ENCODE measurements at regions not wholly inside any gene's neighbourhood (a gene's known extent, or its start where the extent isn't known, plus 50 kb on each side); places are given as distances from the start of the nearest gene placed in this dataset.

DNA sequence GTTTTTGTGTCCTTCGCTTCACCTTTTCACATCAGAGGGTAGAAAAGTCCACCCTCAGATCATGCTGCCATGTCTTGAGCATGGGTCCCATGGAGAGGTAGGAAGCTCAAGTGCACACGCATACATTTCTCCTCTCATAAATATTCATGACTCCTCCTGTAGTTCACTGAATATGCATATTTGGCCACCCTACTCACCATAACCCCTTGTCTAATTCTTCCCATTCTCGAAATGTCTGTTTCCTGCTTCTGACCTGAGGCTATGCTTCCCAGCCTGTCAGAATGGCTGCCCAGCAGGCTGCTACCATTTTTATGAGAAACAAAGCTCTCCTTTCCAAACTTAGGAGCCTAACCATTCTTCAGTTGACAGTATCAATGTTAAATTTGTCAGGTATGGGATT lies 86.5 kb downstream of the ADRA2C start:
- DNase-seq = no peak

DNA sequence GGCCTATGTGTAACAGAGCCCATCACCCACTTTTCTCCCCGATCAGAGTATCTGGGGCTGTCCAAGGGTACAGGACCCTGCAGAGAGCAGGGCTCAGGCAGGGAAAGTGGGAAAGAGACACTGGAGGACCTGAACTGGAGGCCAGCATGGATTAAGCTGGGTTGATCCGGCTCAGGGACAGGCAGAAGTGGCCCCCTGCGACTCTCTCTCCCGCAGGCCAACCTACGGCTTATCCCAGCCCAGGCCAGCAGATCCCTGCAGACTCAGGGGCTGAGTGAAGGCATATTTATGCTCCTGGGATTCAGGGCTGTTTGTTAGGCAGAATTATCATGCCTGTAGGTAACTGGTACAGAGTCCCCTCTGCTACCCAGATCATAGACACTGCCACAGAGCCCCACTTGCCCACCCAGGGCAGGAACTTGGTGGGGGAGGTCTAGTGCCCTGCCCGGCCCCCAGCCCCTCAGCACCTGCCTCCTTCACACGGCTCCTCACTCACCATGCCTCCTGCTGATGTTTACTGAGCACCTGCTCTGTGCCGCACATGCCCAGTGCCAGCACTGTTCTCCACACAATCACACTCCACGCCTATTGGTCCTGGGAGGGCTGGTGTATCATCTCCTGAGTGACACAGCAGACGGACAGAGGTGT lies 87.3 kb downstream of the ADRA2C start:
- DNase-seq = no peak

DNA sequence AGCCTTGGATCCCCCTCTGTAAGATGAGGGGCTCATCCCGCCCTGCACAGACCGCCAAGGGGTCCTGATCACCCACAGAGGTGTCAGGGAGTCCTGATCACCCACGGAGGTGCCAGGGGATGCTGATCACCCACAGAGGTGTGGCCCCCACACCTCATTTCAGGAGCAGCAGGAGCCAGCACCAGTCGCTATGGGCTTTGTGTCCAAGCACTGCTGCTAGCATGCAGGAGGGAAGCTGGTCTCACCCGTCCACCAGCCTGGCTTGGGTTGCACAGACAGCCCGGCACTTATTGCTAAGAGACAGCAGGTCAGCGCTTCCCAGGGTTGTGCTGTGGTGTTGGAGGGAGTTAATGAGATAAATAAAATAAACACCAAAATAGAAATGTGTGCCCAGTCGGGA lies 88.5 kb downstream of the ADRA2C start:
- DNase-seq = no peak

DNA sequence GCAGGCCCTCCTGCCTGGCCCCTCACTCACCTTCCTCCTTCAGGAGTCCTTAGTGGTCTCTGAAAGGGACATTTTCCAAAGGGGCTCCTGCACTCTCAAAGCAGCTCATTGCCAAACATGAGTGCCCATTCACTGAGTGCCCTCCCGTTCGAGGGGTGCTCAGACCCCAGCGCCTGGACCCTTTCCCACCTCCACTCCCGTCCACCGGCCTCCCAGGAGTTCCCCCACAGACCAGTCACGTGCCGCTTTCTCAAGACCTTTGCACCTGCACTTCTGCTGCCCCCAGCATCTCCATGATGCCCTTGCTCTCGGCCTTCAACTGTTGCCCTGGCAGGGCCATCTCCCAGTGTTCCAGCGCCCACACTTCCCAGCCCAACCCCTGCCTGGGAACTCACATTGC lies 89.5 kb downstream of the ADRA2C start:
- no peak for DNase-seq

DNA sequence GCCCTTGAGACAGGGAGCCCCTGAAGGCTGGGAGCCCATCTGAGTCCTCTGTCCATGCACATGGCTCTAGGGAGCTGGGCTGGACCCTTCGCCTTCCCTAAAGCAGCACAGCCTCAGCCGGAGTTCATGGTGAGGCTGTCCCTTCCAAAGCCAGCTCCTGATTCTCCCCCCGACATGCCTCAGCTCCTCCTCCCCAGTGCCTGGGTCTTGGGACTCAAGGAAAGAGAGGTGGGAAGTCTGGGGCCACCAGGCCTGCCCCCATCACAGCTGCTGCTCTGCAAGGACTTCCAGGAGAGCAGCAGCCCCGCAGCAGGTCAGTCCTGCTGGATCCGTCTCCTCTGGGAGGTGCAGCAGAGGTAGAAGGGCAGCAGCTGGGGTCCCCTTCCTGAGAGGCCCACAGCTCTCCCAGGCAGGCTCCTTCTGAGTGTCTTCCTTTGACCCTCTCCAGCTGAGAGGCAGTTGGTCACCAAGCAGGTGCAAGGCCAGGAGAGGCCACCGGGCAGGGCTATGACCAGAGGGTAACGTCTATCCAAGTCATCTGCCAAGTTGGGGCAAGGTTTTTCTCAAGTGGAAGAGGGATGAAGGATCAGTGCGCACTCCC lies 90.5 kb downstream of the ADRA2C start:
- no peak for DNase-seq

DNA sequence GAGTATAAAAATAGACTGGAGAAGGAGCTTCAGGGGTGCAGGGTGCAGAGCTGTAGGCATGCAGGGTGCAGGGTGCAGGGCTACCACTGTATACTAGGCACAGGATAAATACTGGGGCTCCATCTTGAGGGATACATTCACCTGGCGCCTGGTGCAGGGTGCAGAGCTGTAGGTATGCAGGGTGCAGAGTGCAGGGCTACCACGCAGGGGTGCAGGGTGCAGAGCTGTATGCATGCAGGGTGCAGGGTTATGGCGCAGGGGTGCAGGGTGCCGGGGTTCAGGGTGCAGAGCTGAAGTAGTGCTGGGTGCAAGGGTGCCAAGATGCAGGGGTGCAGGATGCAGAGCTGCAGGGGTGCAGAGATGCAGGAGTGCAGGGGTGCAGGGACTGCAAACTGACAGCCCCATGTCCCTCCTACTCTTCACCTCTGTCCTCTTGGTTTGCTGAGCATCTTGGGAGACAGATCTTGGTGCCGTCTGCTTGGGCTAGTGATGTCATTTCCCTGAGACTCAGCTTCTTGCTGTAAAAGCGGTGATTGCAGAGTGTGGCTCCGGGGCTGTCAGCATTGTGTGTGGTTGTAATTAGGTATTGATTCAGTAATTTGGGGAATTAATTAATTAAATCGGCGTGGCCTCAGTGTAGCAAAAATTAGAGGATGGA lies 91.2 kb downstream of the ADRA2C start:
- no peak for DNase-seq

DNA sequence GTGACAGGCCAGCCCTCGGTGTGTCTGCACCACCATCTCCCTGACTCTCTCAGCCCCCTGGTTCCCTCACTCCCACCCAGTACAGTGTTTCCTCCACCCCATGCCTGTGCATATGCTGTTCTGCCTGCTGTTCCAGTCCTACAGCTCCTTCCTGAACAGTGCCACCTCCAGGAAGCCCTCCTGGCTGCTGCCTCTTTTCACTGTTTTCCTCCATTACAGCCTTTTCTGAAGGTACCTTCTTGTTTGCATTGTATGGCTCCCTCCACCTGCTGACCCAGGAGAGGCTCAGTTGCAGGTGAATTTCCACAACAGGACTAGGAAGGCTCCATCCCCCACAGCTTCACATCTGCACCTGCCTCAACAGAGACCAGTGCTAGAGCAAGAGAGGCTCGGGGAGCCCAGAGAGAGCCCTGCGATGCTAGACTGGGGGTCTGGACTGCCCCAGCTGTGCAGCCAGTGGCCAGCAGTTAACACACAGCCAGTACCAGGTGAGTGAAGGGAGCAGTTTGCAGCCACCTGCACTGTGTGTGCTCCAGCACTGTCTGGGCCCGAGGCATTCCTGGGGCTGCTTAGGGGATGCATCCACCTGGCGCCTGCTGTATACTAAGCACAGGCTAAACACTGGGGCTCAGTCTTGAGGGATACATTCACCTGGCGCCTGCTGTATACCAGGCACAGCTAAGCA lies 92.0 kb downstream of the ADRA2C start:
- no peak for DNase-seq

DNA sequence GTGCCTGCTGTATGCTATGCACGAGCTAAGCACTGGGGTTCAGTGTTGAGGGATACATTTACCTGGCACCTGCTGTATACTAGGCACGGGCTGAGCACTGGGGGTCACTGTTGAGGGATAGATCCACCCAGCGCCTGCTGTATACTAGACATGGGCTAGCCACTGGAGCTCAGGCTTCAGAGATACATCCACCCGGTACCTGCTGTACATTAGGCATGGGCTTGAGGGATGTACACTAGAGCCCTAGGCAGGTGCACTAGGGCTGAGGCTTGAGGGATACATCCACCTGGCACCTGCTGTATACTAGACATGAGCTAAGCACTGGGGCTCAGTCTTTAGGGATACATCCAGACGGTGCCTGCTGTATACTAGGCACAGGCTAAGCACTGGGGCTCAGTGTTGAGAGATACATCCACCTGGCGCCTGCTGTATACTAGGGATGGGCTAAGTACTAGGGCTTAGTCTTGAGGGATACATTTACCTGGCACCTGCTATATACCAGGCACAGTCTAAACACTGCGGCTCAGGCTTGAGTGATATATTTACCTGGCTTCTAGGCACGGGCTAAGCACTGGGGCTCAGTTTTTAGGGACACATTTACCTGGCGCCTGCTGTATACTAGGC lies 92.7 kb downstream of the ADRA2C start:
- no peak for DNase-seq

DNA sequence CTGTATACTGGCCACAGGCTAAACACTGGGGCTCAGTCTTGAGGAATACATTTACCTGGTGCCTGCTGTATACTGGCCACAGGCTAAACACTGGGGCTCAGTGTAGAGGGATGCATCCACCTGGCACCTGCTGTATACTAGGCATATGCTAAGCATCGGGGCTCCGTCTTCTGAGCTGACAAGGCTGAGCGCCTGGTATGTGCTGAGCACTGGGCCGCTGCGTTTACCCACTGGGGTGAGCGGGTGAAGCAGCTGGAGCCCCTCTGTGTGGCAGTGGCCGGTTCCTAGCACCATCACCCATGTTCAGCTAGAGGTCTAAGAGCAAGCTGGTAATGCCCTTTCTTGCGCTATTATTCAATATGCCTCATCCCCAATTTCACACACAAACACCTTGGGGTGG lies 93.4 kb downstream of the ADRA2C start:
- DNase-seq = no peak

DNA sequence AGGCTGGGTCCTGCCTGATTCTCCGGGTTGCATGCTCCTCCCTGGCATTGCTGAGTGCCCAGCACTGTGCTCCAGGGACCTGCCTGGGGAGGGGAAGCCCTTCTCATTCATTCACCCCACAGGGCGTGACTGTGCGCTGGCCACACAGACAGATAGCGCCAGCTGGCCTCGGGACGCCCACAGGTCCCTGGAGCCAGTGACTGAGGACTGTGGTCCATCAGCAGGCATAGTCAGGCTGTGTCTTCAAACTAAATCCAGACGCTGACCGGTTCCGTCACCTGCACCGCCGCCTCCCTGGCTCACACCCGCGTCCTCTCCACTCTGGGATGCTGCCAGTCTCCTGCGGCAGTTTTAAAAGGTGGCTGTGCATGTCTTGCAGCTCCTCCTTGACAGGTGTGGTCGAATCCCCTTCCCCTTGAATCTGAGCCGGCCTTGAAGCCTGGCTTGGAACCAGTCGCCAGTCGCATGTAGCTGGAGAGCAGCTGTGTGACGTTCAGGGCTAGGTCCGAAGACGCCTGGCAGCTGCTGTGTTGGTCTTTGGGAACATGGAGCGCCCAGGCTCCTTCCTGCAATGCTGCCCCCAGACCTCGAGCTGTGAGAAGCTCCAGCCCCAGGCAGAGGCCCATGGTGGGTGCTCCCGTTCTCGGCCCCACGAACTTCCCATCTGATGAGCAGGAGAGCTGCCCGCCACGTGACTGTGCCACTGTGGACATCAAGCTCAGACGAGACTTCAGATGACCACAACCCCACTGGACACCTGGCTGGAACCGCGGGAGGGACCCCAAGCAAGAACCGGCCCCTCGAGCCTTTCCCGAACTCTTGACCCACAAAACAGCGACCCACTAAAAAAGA lies 94.1 kb downstream of the ADRA2C start:
- DNase-seq = peak; percentile 72

DNA sequence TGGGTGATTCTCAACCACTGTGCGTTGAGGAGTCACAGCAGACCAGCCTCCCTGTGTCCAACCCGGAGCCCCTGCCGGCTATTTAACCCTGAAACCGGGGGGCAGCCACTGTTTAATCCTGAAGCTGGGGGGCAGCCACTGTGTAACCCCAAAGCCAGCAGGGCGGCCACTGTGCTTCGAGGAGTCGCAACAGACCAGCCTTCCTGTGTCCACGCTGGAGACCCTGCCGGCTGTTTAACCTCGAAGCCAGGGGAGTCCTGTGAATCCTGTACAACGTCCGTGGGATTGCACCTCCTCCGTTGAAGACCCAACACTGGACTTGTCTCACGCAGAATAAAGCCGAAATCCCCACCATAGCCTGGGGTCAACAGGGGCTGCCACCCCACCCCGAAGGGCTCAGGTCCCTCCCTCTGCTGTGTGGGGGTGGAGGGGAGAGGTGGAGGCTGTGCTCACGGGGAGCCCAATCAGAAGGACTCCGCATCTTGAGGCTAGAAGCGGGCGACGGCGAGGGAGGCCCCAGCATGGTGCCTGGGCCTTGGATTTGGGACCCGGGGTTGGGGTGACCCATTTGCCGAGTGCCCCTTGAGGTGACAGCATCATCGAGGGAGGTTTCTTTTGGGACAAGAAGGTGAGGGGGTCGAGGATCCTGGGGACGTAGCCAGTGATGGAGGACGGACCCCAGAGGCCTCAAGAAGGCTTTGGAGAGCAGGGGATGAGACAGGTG lies 94.9 kb downstream of the ADRA2C start:
- DNase-seq = no peak

DNA sequence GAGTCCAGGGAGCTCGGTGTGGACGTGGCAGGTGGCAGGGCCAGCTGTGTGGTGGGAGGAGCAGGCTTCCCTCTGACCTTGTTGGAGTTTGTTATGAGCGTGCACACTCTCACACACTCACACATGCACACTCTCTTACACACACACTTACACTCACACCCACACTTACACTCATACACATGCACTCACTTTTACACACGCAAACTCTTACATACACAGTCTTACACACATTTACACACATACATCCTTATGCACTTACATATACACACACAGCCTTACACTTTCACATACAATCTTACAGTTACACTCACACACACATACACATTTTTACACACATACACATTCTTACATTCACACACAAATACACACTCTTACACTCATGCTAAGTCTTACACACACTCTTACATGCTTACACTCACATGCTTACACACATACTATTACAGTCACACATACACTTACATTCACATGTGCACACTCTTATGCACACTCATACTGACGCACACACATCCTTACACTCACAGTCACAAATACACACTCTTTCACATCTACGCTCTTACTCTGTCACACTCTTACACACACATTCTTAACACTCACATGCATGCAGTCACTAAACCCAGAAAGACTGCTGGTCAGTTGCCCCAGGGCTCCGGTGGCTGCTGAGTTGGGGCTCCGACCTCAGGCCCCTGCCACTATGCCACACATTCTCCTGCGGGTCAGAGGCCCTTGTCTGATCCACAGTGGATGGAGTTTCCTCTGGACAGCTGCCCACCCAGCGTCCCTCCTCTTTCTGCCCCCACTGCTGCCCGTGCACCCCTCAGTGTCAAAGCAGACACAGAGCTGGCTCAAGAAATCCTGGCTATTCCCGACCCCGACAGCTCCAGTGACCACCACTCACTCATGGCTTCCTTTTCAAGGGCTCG lies 95.8 kb downstream of the ADRA2C start:
- no peak for DNase-seq

DNA sequence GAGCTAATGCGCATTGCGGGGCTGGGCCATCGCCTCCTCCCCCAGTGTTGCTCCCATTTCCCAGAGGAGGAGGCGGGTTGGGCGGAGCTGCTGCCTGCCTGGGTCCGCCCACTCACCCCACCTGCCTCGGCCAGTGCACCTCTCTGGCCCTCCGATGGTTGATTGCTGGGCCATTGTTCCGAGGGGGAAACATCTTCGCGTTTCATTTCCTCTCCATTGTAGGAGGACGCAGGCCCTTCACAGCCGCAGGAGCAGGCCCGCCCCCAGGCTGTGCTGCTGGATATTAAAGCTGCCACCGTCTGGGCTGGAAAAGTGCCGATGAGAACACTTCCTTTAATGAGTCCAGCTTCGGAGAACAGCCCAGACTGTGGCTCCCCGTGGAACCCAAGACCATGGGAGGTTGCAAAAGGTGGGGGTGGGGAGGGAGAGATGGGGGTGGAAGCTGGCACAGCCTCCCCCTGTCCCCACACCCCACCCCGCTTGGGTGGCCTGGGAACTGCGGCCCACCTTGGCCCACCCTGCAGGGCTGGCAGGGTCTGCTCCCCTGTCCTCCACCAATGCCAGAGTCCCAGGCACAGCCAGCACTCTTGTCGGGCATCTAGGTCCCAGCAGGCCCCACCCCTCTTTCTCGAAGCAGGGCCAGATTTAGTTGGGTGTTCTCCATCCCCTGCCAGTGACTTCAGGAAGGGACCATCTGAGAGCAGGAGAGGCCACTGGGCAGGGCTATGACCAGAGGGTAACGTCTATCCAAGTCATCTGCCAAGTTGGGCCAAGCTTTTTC lies 96.6 kb downstream of the ADRA2C start:
- DNase-seq = no peak

DNA sequence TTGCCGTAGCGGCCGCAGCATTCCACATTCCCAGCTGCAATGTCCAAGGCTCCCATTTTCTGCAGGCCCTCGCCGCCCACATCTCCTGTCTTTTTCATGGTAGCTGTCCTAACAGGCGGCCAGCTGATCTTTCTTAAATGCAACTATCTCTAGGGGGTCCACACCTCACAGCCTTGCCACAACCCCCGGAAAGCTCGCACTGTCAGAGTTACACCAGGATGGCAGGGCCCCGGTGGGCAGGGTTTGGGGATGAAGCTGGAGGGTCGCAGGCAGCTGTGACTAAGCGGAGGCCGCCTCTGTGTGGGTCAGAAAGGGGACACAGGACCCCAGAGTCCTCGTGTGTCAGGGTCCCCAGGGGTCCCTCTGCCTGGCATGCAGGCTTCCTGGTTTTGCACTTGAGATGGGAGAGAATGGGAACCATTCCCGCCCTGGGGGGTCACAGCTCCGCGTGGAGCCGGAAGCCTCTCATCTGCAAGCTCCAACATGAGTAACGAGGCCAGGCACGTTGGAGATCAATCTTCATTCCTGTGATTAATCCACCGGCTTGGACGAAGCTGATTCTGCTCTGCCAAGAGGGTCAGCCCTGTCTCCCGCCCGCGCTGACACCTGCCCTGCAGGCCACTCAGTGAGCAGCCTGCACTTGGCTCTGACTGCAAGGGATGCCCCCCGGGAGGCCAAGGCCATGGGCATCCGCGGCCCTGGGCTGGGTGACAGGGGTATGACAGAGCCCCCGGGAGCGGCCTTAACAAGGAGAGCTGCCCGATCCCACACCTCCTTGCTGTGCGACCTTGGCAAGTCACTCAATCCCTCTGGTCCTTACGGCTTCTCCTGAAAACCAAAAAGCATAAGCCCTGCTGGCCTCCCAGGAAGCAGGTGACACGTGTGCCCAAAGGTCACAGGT lies 97.9 kb downstream of the ADRA2C start:
- DNase-seq = no peak

DNA sequence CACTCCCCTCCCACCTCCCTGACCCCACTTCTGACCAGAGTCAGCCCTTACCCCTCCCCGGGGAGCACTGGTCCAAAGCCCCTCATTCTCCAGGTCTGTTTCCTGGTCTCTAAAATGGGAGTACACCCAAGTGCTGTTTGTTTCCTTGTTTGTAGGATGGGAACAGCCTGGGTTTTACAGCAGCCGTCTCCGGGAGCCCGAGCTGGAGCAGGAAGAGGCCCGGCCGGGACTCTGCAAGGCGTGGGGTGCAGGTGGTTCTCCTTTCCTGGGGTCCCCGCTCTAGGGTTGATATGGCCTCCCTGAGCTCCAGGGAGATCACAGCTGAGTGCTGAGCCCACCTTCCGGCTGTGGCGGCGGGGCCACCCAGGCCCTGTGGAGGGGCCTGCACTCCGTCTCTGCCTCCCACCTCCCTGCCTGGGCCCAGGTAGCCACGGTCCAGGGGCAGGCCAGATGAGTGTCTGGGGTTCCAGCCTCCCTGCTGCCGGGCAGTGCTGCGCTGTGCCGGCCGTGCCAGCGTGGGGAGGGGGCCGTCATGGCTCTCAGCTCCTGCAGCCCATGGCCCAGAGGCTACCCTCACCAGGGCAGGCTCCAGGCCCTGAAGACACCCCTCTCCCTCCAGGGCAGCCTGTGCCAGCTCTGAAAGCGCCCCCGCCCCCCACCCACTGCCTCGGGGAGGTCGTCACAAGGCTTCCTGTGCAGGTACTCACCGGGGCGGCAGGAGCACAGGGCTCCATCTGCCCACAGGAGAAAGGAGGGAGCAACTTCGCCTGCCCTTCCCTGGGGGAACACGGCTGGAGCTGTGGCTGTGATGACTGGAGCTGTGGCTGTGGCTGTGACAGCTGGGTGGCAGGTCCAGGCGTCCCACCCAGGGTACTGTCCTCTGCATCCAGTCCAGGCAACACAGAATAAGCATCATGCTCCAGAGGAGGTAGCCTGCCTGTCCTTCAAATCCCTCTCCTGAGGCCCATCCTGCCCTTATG lies 98.8 kb downstream of the ADRA2C start:
- no peak for DNase-seq

DNA sequence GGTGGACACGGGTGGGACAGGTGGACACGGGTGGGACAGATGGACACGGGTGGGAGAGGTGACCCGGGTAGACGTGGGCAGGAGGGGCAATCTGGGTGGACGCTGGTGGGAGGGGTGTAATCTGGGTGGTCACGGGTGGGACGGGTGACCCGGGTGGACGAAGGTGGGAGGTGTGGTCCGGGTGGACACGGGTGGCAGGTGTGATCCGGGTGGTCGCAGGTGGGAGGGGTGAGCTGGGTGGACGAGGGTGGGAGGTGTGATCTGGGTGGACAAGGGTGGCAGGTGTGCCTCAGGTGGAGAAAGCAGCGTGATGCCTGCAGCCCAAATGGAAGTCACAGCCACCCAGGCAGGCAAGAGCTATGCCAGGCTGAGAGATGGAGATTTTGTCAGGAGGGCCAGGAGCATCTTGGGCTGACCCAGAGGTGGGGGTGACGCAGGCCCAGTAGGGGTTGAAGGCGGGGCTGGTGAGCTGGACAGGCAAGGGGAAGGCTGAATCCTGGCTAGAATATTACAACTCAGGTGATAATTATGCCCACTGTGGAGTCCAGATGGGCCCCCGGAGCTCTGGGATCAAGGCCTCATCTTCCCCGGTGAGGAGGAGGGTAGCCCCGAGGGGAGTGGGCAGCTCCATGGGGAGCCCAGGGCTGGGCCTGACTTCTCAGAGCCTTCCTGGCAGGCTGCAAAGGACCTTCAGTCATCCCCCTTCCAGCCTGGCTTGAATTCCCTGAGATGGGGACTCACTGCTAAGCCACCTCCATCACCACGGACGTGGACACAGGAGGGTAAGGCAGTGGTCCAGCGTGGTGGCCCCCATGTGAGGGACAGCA lies 100.0 kb downstream of the ADRA2C start:
- no peak for DNase-seq

Data from tongue (tissue), 1 donor.